ENCODE measurements at regions not wholly inside any gene's neighbourhood (a gene's known extent, or its start where the extent isn't known, plus 50 kb on each side); places are given as distances from the start of the nearest gene placed in this dataset.

- DNase-seq: peak; percentile 69
Observed at GRCh38 chr1:38274974-38275373, 228.4 kb upstream of the POU3F1 start.

- DNase-seq: no peak
Observed at GRCh38 chr1:38273196-38273804, 226.7 kb upstream of the POU3F1 start.

- DNase-seq: peak; percentile 70
Observed at GRCh38 chr1:38272515-38272914, 225.9 kb upstream of the POU3F1 start.

- DNase-seq: no peak
Observed at GRCh38 chr1:38270849-38271633, 224.4 kb upstream of the POU3F1 start.

- DNase-seq: peak; percentile 76
Observed at GRCh38 chr1:38269923-38270848, 223.6 kb upstream of the POU3F1 start.

GRCh38 chr1:38268226-38268625 lies 221.6 kb upstream of the POU3F1 start:
- DNase-seq: no peak

GRCh38 chr1:38267037-38268036 lies 220.7 kb upstream of the POU3F1 start:
- DNase-seq: no peak

- no peak for DNase-seq
Observed at GRCh38 chr1:38266197-38266520, 219.6 kb upstream of the POU3F1 start.

- DNase-seq: no peak
Observed at GRCh38 chr1:38265293-38266196, 219.0 kb upstream of the POU3F1 start.

GRCh38 chr1:38263438-38263837 lies 216.8 kb upstream of the POU3F1 start:
- no peak for DNase-seq

GRCh38 chr1:38261574-38261973 lies 215.0 kb upstream of the POU3F1 start:
- DNase-seq: no peak

GRCh38 chr1:38258085-38258627 lies 211.6 kb upstream of the POU3F1 start:
- no peak for DNase-seq

GRCh38 chr1:38257374-38257773 lies 210.8 kb upstream of the POU3F1 start:
- DNase-seq: no peak

- no peak for DNase-seq
Observed at GRCh38 chr1:38256072-38256471, 209.5 kb upstream of the POU3F1 start.

GRCh38 chr1:38253314-38253713 lies 206.7 kb upstream of the POU3F1 start:
- no peak for DNase-seq

- DNase-seq: no peak
Observed at GRCh38 chr1:38250356-38250755, 203.8 kb upstream of the POU3F1 start.

- no peak for DNase-seq
Observed at GRCh38 chr1:38249001-38249400, 202.4 kb upstream of the POU3F1 start.

GRCh38 chr1:38246955-38247952 lies 200.7 kb upstream of the POU3F1 start:
- peak; percentile 64 for DNase-seq

GRCh38 chr1:38244218-38244845 lies 197.7 kb upstream of the POU3F1 start:
- DNase-seq: no peak
